ENCODE measurements at regions not wholly inside any gene's neighbourhood (a gene's known extent, or its start where the extent isn't known, plus 50 kb on each side); places are given as distances from the start of the nearest gene placed in this dataset.

- TF ChIP-seq GATA2 (IDR thresholded peaks at IDR 0.05; ENCODE audit: low read depth, low read length), result no peak
- no peak for TF ChIP-seq GATA3 (IDR thresholded peaks at IDR 0.05; ENCODE audit: low read depth, low read length)
Observed at GRCh38 chr5:105414067-105414466, 1851.5 kb upstream of the NUDT12 start.
